HUES6 (cell line): ENCODE measurements at regions not wholly inside any gene's neighbourhood (a gene's known extent, or its start where the extent isn't known, plus 50 kb on each side); places are given as distances from the start of the nearest gene placed in this dataset.

Source experiments
- H3K27ac ChIP-seq: 2 replicates; pipeline ENCODE4 v1.7.0; 2013; ENCODE audit warnings: low read depth, mild to moderate bottlenecking, low read length, inconsistent platforms
- H3K27me3 ChIP-seq: 2 replicates; pipeline ENCODE4 v1.6.1; 2013; ENCODE audit warnings: low read length; ENCODE audit not compliant: control insufficient read depth, insufficient read depth
- H3K36me3 ChIP-seq: 2 replicates; pipeline ENCODE4 v1.6.1; 2013; ENCODE audit warnings: low read length; ENCODE audit not compliant: control insufficient read depth, insufficient read depth
- H3K4me1 ChIP-seq: 2 replicates; pipeline ENCODE4 v1.6.1; 2013; ENCODE audit warnings: low read length; ENCODE audit not compliant: control insufficient read depth, insufficient read depth
- H3K4me3 ChIP-seq: 2 replicates; pipeline ENCODE4 v1.5.1; 2013; ENCODE audit warnings: low read depth, low read length
- H3K9ac ChIP-seq: one replicate; pipeline ENCODE4 v1.6.1; 2013; ENCODE audit warnings: mild to moderate bottlenecking, low read length
- H3K9me3 ChIP-seq: 2 replicates; pipeline ENCODE4 v1.6.1; 2013; ENCODE audit warnings: low read depth, low read length; ENCODE audit not compliant: control insufficient read depth, insufficient read depth

GRCh38 chr12:90355711-90356355, 599.1 kb downstream of the CCER1 start:
- Histone ChIP-seq H3K27ac (no peak overlapping the region), H3K4me1 (peaks cover 15% of the 10 kb centered on the region; the same call in 1 of the 2 replicates), H3K9ac (no peak overlapping the region), H3K36me3 (no peaks in the 10 kb centered on the region), H3K4me3 (no peak overlapping the region), H3K9me3 (no peaks in the 10 kb centered on the region; the same call in 1 of the 2 replicates), H3K27me3 (no peaks in the 10 kb centered on the region)

DNA sequence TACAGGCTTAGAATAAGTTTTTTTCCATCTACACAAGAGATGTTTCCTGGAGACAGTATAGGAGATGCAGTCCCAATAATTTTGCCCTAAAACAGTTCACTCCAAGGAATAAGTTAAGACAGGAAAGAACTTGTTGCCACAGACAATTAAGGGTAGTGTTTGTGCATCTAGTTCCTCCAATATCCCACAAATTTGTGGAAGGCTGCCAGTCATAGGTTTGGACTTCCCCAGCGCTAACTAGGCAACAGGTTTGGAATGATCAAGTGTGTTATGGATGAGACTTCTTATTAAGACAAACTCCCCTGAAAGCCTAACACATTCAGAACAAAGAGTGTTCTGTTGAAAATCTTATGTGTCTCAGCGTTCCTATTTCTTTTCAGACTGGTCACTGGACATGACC, 611.0 kb downstream of the CCER1 start:
- Histone ChIP-seq H3K36me3 (no peaks in the 10 kb centered on the region), H3K9ac (no peak overlapping the region), H3K4me3 (no peak overlapping the region), H3K27me3 (peaks cover 15% of the 10 kb centered on the region; the same call in 1 of the 2 replicates), H3K27ac (no peak overlapping the region), H3K4me1 (peaks cover 16% of the 10 kb centered on the region), H3K9me3 (no peaks in the 10 kb centered on the region)

GRCh38 chr12:90342081-90342480, 612.9 kb downstream of the CCER1 start:
- no peak overlapping the region for H3K4me3 ChIP-seq
- peaks cover 23% of the 10 kb centered on the region for H3K4me1 ChIP-seq
- no peaks in the 10 kb centered on the region for H3K9me3 ChIP-seq
- H3K9ac ChIP-seq = no peak overlapping the region
- H3K27me3 ChIP-seq = peaks cover 30% of the 10 kb centered on the region
- no peak overlapping the region for H3K27ac ChIP-seq
- no peaks in the 10 kb centered on the region for H3K36me3 ChIP-seq

- Histone ChIP-seq H3K9me3 (no peaks in the 10 kb centered on the region), H3K36me3 (no peaks in the 10 kb centered on the region), H3K27ac (no peak overlapping the region), H3K4me3 (no peak overlapping the region), H3K9ac (no peak overlapping the region), H3K27me3 (peaks cover 50% of the 10 kb centered on the region), H3K4me1 (peaks cover 23% of the 10 kb centered on the region)
These were observed 615.1 kb downstream of the CCER1 start for GRCh38 chr12:90339837-90340236.

- no peak overlapping the region for H3K4me3 ChIP-seq
- peaks cover 23% of the 10 kb centered on the region for H3K4me1 ChIP-seq
- H3K9me3 ChIP-seq = no peaks in the 10 kb centered on the region
- H3K27me3 ChIP-seq = peaks cover 50% of the 10 kb centered on the region
- H3K9ac ChIP-seq = no peak overlapping the region
- no peak overlapping the region for H3K27ac ChIP-seq
- H3K36me3 ChIP-seq = no peaks in the 10 kb centered on the region
These were observed 616.6 kb downstream of the CCER1 start for GRCh38 chr12:90338365-90338764.

DNA sequence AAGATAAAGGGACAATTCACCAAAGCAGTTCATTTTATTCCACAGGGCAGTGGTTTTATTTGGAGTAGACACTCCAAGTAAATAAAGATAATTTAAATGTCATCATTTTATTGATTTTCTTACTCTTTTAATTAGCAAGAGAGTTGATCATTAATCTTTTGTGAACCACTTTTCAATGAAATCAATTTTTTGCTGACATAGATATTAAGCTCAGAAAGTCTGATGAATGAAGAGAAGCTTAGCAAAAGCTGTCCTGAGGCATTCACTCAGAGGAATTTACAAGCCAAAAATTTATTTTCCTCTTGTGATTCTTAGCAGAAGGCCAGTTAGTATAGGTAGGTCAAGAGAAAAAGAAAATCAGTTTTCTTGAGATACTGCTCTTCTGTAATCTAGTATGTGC, 618.0 kb downstream of the CCER1 start:
- H3K9ac ChIP-seq = no peak overlapping the region
- H3K4me3 ChIP-seq = no peak overlapping the region
- H3K36me3 ChIP-seq = no peaks in the 10 kb centered on the region
- peaks cover 50% of the 10 kb centered on the region for H3K27me3 ChIP-seq
- H3K27ac ChIP-seq = no peak overlapping the region
- H3K4me1 ChIP-seq = peaks cover 23% of the 10 kb centered on the region
- H3K9me3 ChIP-seq = no peaks in the 10 kb centered on the region

GRCh38 chr12:90335566-90335965, 619.4 kb downstream of the CCER1 start:
- no peaks in the 10 kb centered on the region for H3K36me3 ChIP-seq
- H3K4me3 ChIP-seq = no peak overlapping the region
- H3K9me3 ChIP-seq = no peaks in the 10 kb centered on the region
- H3K27ac ChIP-seq = no peak overlapping the region
- peaks cover 46% of the 10 kb centered on the region for H3K27me3 ChIP-seq
- H3K9ac ChIP-seq = no peak overlapping the region
- H3K4me1 ChIP-seq = peaks cover 23% of the 10 kb centered on the region

- no peak overlapping the region for H3K4me3 ChIP-seq
- H3K27ac ChIP-seq = no peak overlapping the region
- H3K27me3 ChIP-seq = peaks cover 35% of the 10 kb centered on the region
- no peaks in the 10 kb centered on the region for H3K36me3 ChIP-seq
- no peaks in the 10 kb centered on the region for H3K9me3 ChIP-seq
- H3K9ac ChIP-seq = no peak overlapping the region
- peaks cover 7% of the 10 kb centered on the region for H3K4me1 ChIP-seq
These were observed 621.0 kb downstream of the CCER1 start for GRCh38 chr12:90333939-90334338.

- Histone ChIP-seq H3K36me3 (no peaks in the 10 kb centered on the region), H3K27ac (no peak overlapping the region), H3K9me3 (no peaks in the 10 kb centered on the region), H3K27me3 (peaks cover 32% of the 10 kb centered on the region), H3K9ac (no peak overlapping the region), H3K4me1 (peaks cover 2% of the 10 kb centered on the region; the same call in 1 of the 2 replicates), H3K4me3 (no peak overlapping the region)
These were observed 621.6 kb downstream of the CCER1 start for GRCh38 chr12:90333424-90333823.

DNA sequence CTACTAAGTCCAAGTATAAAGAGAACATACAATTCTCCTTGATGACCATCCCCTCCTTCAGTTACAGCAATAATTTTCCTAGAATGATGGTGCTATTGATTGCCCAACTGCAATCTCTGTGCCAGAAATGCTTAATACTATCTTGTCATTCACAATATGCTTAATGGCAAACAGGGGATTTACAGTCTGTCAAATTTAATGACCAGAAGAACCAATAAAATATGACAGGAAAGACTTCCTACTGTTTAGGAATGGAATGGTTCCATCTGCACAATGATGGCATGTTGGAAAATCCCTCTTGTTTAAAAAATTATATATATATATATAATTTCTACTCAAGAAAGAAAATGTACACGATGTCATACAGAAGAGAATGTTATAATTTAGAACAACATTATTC, 623.2 kb downstream of the CCER1 start:
- H3K27me3 ChIP-seq = peaks cover 17% of the 10 kb centered on the region
- H3K4me1 ChIP-seq = no peaks in the 10 kb centered on the region
- H3K27ac ChIP-seq = no peak overlapping the region
- H3K36me3 ChIP-seq = no peaks in the 10 kb centered on the region
- H3K9ac ChIP-seq = no peak overlapping the region
- no peaks in the 10 kb centered on the region for H3K9me3 ChIP-seq
- no peak overlapping the region for H3K4me3 ChIP-seq

GRCh38 chr12:90331262-90331661, 622.6 kb upstream of the ATP2B1 start:
- Histone ChIP-seq H3K4me1 (no peaks in the 10 kb centered on the region), H3K9me3 (no peaks in the 10 kb centered on the region), H3K27me3 (peaks cover 12% of the 10 kb centered on the region), H3K36me3 (no peaks in the 10 kb centered on the region), H3K4me3 (no peak overlapping the region), H3K27ac (no peak overlapping the region), H3K9ac (no peak overlapping the region)
